Activated CD8-positive, alpha-beta memory T cell treated with anti-CD3 and anti-CD28 coated beads, Interleukin-2, amount 50 U/mL, for 48 hours (primary cell): ENCODE measurements at regions not wholly inside any gene's neighbourhood (a gene's known extent, or its start where the extent isn't known, plus 50 kb on each side); places are given as distances from the start of the nearest gene placed in this dataset.
"Not testable (repeated sequence)": the region's sequence is repeated elsewhere in the genome, so short reads cannot be mapped to it uniquely, and the experiment has no call there.

Source experiments
- DNase-seq: peaks from one replicate; pipeline ENCODE4 v3.0.0-alpha.2; 2020

- not testable (repeated sequence) for DNase-seq
These were observed 83.9 kb upstream of the MAP3K1 start for GRCh38 chr5:56731473-56731872.

DNA sequence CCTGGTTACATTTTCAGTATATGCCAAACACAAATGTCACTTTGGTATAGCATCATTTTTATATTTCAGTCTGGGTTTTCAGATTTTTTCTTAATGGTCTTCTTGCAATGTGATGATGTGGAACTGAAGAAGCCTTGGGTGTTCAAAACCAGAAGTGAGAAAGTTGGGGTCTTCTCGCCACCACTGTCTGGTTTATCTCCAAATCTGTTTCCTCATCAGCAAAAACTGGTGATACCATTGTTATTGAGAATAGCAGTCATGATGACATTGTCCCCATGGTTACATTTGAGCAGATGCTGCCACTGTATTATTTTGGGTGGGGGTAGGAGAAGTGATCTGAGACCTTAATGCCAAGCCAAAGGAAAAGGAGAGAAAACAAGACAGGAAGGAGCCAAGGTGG lies 85.9 kb upstream of the MAP3K1 start:
- DNase-seq, result no peak

DNA sequence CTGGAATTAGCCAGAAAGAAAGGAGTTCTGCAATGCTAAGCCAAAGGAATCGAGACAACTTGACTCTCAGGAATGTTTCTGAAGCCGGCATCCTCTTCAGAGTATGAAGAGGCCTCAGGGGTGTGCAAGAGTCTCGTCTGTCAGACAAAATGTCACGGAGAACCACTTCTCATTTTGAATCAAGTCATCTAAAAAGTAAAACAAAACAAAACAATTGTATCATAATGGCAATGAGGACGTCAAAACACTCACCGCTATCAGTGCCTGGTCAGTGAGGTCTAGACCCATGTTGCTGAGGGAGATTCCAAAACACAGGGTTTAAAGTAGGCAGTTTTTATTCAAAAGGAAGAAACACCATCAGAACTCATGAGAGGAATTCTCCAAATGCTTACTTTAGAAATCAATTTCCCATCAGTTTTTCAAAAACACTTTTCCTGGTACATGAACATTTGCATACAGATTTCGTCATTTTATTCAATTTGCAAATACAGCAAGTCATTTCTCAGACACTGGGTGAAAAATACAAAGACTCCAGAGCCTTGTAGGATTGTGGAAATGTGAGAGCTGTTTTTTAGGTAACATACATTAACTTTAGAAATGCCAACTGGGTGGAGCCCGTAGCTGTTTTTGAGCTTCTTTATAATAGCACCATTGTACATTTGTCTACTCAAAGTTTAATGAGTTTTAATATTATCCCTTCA lies 89.5 kb upstream of the MAP3K1 start:
- DNase-seq, result no peak

GRCh38 chr5:56724857-56725256 lies 90.5 kb upstream of the MAP3K1 start:
- not testable (repeated sequence) for DNase-seq

DNA sequence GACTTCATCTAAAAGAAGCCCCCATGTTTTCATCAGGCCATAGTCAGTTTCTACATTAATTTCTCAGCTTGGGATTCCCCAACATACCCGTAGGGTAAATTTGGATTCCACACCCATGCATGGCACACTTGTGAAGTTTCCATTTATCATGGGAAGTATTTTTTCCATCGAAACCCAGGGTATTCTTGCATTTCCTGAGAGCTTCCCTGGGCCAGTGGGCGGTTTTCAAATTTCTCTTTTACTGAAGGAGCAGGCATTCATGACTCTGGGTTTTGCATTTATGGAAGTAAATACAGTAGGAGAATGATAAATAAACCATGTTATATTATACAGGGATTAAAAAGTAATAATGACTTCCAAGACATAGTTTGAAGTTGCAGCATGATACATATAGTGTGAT lies 93.0 kb upstream of the MAP3K1 start:
- DNase-seq, result no peak

DNA sequence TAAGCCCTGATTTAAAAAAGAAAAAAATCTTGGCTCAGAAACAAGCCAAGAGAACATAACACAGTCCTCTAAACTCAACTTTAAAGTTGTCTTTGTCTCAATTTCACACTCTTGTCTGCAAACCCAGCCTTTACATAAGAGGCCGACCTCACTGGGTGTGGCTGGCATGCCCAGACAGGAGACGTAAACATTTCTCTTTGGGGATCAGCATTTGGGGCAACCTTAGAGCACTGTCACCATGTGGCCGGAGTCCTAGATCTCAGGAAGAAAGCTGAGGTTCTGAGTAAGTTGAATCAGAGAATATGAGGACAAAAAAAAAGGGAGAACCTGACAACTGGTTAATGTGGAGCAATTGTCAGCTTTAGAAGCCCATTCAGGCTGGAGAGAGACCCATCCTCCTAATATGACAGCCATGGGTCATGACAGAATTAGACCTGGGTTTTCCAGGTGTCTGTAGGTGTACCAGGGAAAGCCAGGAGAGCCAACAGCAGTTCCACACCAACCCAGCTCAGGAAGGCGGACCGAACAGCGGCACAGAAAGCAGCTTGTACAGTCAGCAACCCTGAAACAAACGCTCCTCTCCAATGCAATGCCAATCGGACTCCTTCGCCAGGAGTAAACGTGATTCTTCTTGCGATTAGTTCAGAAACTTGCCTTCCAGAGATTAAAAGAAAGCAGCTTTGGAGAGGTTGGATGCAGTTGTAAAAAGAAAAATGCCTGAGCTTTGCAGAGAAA lies 97.9 kb upstream of the MAP3K1 start:
- no peak for DNase-seq

DNA sequence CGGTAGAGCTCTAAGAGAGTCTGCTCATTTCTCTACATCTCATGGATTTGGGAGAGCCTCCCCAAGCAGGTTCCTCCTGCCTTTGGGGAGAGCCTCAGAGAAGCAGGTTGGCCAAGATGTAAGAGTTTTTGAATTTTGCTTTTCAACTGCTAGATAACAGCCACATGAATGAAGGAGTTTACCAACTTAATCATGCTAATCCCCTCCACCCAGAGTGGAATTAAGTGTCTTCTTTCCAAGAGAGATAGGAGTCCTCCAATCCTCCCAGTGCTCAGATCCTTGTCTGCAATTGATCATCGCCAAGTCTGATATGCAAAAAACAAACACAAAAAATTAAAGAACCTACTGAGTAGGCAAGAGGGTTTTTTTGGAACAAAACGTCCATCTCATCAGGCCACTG lies 99.4 kb upstream of the MAP3K1 start:
- DNase-seq, result no peak

DNA sequence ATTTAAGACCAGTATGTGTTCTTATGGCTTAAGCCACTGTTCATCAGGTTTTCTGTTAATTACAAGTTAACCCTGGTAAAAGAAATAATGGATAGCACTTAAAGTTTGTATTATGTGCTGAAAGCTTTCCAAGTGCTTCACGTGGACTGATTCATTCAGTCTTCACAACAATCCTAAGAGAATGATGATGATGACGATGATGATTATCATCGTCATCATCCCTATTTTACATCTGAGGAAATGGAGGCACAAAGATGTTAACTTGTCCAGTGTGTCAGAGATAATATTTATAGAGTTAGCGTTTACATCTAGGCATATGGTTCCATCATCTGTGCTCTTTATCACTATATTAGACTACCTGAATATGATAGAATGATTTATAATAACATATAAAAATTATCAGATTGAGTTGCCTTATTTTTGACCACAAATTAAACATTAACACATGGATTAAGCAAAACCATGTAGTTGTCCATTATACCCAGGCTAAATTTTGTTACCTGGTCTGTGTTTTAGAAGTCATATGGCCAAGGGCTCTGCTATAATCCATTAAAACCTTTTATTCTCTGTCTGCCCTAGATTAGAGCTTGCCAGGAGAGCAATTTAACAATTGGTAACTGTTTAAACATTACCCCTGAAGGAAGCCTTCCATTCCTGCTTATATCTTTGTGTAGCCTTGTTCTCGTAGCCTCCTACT lies 102.3 kb upstream of the MAP3K1 start:
- DNase-seq, result no peak

GRCh38 chr5:56710826-56711590 lies 104.3 kb upstream of the MAP3K1 start:
- no peak for DNase-seq

DNA sequence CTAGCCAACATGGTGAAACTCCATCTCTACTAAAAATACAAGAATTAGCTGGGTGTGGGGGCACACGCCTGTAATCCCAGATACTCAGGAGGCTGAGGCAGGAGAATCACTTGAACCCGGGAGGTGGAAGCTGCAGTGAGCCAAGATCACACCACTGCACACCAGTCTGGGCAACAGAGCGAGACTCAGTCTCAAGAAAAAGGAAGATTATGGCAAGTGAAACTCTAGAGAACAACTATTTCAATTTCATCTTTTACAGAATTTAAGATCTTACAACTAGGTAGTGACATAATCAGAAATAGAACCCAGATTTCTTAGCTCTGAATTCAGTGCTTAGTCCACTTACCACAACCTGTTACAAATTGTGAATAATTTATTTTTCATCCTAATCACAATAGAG lies 108.8 kb upstream of the MAP3K1 start:
- DNase-seq, result no peak

DNA sequence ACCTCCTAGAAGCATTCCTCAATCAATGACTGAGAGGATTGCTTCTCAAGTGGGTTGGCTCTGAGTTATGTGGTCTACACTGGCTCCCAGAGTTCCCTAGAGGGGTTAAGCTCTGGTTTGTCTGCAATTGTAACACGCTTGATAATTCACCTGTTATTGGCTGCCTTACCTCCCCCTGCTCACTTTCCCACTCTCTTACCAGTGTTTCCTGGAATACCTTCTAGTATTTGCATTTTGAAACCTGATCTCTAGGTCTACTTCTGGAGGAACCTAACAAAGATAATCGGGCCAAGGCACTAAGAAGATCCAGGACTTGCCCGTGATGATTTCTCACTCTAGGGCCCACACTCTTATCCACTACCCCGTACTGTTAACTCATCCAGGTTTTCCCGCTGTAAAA lies 110.1 kb upstream of the MAP3K1 start:
- DNase-seq, result no peak

DNA sequence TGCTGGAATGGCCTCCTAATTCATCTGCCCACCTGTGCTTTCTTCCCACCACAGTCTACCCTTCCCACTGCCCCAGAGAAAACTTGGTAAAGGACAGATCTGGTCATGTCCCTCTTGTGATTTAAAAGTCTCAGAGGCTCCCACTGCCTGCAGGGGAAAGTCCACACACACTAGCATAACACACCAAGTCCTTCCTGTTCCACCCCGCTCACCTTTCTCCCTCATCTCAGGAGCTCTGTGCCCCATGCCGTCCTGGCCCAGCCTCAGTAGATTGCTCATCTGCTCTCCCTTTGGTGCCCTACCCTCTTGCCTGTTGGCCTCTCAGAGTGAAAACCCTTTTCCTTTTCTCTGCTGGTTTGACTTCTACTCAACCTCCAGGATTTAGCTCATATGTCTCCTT lies 111.4 kb upstream of the MAP3K1 start:
- no peak for DNase-seq

GRCh38 chr5:56700711-56701110 lies 114.6 kb upstream of the MAP3K1 start:
- no peak for DNase-seq

GRCh38 chr5:56699538-56699937 lies 115.8 kb upstream of the MAP3K1 start:
- DNase-seq, result no peak

- DNase-seq, result no peak
These were observed 116.6 kb upstream of the MAP3K1 start for GRCh38 chr5:56698463-56699381.

GRCh38 chr5:56696900-56697299 lies 118.4 kb upstream of the MAP3K1 start:
- DNase-seq, result no peak

- DNase-seq, result no peak
These were observed 122.1 kb upstream of the MAP3K1 start for GRCh38 chr5:56693220-56693579.

DNA sequence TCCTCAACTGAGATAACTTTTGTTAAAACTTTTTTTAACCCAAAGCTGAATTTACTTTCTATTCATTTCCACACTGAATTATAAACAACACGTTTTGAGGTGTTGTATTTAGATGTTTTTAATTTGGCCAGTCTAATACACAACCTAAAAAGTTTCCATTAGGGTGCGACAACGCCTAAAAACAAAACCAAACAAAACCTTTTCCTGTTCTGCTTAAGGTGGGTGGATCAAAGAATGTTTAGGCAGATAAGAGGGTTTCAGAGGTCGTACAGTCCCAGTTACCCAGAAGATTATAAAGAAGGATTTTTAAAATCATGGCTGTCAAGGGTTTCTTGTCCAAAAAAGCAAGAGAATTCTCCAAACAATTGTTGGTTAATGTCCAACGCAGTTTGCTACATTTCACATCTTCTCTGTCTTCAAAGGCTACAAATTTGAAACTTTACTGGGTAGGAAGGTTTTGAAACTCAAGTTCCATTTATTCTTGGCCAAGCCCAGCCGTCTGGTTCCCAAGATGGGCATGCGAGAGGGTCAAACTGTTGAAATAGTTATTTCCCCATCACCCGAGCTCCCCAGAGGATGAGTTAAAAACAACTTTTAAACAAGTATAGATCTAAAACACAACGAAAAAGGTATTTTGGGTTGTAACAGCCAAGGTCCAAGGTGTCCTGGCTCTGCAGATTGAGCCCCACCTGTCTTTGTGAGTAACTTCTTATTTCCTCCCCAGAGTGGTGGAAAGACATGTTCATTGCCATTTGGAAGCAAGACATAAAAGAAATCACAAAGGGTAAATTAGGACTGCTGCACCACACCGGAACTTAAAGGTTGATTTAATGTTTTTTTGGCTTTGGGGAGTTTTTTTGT lies 122.8 kb upstream of the MAP3K1 start:
- no peak for DNase-seq

DNA sequence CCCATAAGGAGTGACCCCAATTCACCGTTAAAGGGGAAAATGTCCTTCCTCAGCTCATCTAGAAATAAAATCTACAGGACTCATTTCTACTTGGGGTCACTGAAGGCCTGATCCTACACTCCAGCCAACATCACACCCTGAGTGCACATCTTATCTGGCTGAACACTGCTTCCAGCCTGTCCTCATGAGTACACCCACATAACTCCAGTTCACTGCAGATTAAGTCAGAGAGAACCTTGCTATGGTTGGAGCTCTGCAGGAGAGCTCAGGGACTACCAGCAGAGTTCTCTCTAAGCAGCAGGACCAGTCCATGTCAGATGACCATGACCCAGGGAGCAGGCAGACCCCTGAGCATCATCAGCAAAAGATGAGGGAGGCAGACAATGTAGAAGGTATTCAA lies 126.9 kb upstream of the MAP3K1 start:
- DNase-seq, result no peak

GRCh38 chr5:56686337-56687195 lies 128.8 kb upstream of the MAP3K1 start:
- DNase-seq, result no peak
